Tibial artery (tissue), 4 donors: ENCODE measurements at regions not wholly inside any gene's neighbourhood (a gene's known extent, or its start where the extent isn't known, plus 50 kb on each side); places are given as distances from the start of the nearest gene placed in this dataset.

Experiments used
- DNase-seq, 2 donors: peaks; one replicate each; pipeline ENCODE4 v3.0.0-alpha.2; 2019
- H3K27ac ChIP-seq, 2 donors: fragments of 200-600 bp; sonication (generic) in 1 of 2; 1 replicate in 1 of 2; 2 replicates in 1 of 2; pipeline ENCODE4 v1.5.1; 2018 to 2019; ENCODE audit warnings: mild to moderate bottlenecking in 1 of 2
- H3K27me3 ChIP-seq, 2 donors: fragments of 200-600 bp; sonication (generic) in 1 of 2; one replicate each; pipeline versions ENCODE4 v1.5.1 to v1.6.0; 2016 to 2019
- H3K36me3 ChIP-seq, 3 donors: fragments of 200-600 bp; sonication (generic) in 2 of 3; one replicate each; pipeline ENCODE4 v1.5.1; 2016 to 2019; ENCODE audit warnings: mild to moderate bottlenecking in 2 of 3
- H3K4me1 ChIP-seq, 4 donors: fragments of 200-600 bp; sonication (generic) in 2 of 4; 1 replicate in 3 of 4; 2 replicates in 1 of 4; pipeline ENCODE4 v1.5.1; 2016 to 2019
- H3K4me3 ChIP-seq, 2 donors: fragments of 200-600 bp; sonication (generic) in 1 of 2; 1 replicate in 1 of 2; 2 replicates in 1 of 2; pipeline ENCODE4 v1.5.1; 2018 to 2019; ENCODE audit warnings: mild to moderate bottlenecking in 2 of 2
- H3K9me3 ChIP-seq, 3 donors: fragments of 200-600 bp; sonication (generic) in 1 of 3; one replicate each; pipeline ENCODE4 v1.5.1; 2016 to 2019
- intact Hi-C: fragments of 100-400 bp; cut with DNase I; formaldehyde crosslinking; loops from one replicate; pipeline ENCODE4 v1.15.0; 2023; ENCODE audit warnings: low total_unique reads
- TF ChIP-seq, protein P1 (sequence below), 2 experiments: fragments of 200-600 bp in 1 of 2; fragments of 450-650 bp in 1 of 2; IDR thresholded peaks; one replicate each; pipeline ENCODE4 v1.5.1; 2017 to 2019; ENCODE audit warnings: antibody characterized with exemption in 2 of 2, mild to moderate bottlenecking in 1 of 2, moderate library complexity in 1 of 2

DNA sequence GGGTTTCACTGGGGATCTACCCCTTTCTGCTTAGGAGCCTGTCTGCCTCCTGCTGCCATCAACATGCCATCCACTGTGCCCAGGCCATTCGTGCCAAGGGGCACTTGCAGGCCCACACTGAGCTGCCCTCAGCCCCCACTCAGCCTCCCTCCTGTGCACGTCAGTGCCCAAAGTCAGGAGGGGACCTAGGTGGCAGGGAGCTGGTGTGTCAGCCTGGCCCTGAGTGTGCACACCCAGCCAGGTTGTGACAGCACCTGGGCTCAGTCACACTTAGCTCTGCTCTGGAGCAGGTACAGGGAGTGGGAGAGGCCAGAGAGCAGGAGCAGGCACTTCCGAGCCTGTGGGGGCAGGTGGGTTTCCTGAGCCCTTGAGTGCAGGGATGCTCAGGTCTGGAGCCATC is 63.6 kb upstream of the SYNCRIP start:
- TF ChIP-seq, protein P1, sequence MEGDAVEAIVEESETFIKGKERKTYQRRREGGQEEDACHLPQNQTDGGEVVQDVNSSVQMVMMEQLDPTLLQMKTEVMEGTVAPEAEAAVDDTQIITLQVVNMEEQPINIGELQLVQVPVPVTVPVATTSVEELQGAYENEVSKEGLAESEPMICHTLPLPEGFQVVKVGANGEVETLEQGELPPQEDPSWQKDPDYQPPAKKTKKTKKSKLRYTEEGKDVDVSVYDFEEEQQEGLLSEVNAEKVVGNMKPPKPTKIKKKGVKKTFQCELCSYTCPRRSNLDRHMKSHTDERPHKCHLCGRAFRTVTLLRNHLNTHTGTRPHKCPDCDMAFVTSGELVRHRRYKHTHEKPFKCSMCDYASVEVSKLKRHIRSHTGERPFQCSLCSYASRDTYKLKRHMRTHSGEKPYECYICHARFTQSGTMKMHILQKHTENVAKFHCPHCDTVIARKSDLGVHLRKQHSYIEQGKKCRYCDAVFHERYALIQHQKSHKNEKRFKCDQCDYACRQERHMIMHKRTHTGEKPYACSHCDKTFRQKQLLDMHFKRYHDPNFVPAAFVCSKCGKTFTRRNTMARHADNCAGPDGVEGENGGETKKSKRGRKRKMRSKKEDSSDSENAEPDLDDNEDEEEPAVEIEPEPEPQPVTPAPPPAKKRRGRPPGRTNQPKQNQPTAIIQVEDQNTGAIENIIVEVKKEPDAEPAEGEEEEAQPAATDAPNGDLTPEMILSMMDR (IDR thresholded peaks at IDR 0.05), result no peak
- H3K9me3 ChIP-seq, result peaks cover 0 to 2% (median 0%) of the 10 kb centered on the region in 3 donors
- H3K27me3 ChIP-seq, result no peaks in the 10 kb centered on the region
- H3K27ac ChIP-seq, result no peak overlapping the region
- H3K36me3 ChIP-seq, result no peaks in the 10 kb centered on the region
- intact Hi-C loops, result no loop called here
- no peak overlapping the region for H3K4me3 ChIP-seq
- H3K4me1 ChIP-seq, result no peaks in the 10 kb centered on the region
- no peak for DNase-seq

DNA sequence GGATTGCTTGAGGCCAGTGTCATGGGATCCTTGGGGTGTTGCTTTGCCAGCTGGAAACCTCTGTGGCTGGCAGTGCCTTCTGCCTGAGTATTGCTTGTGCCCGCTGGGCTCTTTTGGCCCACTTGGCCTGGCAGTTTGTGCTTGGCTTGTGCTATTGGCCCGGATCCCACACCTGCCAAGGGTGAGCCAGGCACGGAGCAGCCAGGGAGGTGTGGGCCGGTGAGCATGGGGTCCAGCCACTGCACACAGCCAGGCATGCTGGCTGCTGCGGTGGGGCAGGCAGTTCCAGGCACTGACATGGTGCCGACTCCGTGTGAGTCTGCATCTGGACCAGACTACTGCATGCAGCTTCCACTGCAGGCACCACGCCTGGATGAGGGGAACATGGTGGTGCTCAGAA is 62.5 kb upstream of the SYNCRIP start:
- no peaks in the 10 kb centered on the region for H3K27me3 ChIP-seq
- TF ChIP-seq, protein P1 (IDR thresholded peaks at IDR 0.05), result no peak
- H3K4me1 ChIP-seq, result no peaks in the 10 kb centered on the region
- no peaks in the 10 kb centered on the region for H3K36me3 ChIP-seq
- H3K4me3 ChIP-seq, result no peak overlapping the region
- intact Hi-C loops, result no loop called here
- DNase-seq, result no peak
- H3K27ac ChIP-seq, result no peak overlapping the region
- H3K9me3 ChIP-seq, result peaks cover 0 to under 1% (median 0%) of the 10 kb centered on the region in 3 donors

DNA sequence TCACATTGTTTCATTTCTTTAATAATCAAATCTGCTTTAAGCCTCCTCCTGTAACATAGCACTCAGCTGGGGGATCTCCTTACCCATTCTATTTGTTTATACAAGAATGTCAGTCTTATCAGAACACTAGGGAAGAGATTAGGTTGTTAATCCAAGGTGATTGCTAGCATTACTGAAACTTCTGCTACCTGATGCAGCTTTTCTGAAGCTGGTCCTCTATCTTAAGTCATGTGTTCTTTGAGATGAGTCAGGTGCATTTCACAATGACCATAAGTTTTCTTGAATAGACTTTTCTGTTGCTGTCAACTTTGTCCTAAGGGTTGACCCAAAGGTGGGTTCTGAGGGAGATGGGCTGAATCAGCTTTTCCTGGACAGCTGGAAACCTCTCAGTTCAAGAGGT is 60.7 kb upstream of the SYNCRIP start:
- Histone ChIP-seq H3K9me3 (no peaks in the 10 kb centered on the region), H3K27ac (no peak overlapping the region), H3K4me1 (no peaks in the 10 kb centered on the region), H3K36me3 (no peaks in the 10 kb centered on the region), H3K4me3 (no peak overlapping the region), H3K27me3 (no peaks in the 10 kb centered on the region)
- intact Hi-C loops, result no loop called here
- TF ChIP-seq, protein P1 (IDR thresholded peaks at IDR 0.05), result no peak
- no peak for DNase-seq
